ENCODE measurements at regions not wholly inside any gene's neighbourhood (a gene's known extent, or its start where the extent isn't known, plus 50 kb on each side); places are given as distances from the start of the nearest gene placed in this dataset.
"Not testable (repeated sequence)": the region's sequence is repeated elsewhere in the genome, so short reads cannot be mapped to it uniquely, and the experiment has no call there.

DNA sequence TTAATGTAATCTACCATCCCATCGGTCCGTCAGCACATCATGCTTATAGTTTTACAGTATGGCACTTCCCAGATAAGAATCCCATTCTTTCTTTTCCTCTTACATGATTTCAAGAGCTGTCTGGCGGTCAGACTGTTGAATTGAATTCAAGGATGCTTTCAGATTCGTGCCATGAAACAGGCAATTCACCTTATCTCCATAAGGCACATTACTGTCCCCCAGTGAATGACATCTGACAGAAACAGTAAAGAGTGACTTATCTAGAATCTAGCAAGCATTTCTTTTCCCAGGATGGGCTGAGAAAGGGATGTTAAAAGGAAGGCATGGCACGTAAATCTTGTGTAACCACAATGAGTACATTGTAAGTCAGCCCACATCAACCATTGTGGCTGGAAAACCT, 61.1 kb upstream of the SEM1 start:
- DNase-seq = no peak

DNA sequence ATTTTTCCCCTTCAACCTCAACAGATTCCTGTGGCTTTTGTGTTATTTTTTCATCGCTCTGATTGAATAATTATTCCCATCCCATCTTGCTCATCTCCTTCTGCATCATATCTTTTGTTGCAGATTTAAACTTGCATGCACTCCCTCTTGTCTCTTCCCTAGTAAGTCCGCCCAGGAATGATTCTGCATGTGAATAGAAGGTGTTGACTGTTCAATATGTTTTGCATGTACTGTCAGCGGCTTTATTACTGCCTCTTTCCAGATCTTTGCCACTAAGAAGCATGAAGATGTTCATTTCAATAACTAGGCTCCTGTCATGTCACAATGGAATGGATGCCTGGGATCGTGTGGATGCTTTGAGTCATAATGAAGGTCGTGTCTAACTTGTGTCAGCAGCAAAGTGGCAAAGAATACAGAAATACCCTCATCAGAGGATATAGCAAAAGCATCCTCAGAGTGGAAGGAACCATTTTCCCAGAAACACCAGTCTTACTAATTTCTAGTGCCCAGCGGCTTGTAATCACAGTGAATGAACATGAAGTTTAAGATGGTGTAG, 62.6 kb upstream of the SEM1 start:
- no peak for DNase-seq

DNA sequence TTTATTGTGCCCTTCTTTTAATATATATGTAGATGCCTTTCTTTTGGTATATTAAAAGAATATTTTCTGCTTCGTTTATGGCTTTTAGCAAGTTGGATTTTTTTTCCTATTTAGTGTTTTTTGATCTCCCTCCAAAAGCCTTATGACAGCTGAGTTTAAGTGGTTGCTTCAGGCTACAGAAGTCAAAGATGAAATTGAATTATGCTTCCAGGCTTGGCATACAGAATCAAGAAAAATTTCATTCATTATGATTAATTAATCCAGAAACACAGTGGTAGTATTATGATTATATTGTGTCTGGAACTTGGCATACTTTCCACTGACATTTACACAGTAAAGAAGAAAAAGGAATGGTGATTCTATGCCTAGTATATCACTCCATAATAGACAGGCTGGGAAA, 63.8 kb upstream of the SEM1 start:
- no peak for DNase-seq

DNA sequence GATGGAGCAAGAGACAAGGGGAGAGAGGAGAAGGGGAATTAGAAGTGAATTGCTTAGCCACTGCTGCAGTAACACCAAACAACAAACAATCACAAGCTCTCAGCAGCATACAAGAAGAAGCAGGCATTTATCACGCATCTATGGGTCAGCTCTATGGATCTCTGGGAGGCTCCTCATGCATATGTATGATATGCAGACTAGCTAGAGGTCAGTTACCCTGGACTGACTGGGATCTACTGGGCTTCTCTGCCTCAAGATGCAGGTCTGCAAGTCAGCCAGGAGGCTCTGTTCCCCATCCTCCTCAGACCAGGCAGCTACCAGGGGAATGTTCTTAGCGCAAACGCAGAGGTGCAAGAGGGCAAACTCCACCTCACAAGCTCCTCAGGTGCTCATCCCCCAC, 64.7 kb upstream of the SEM1 start:
- DNase-seq = no peak

DNA sequence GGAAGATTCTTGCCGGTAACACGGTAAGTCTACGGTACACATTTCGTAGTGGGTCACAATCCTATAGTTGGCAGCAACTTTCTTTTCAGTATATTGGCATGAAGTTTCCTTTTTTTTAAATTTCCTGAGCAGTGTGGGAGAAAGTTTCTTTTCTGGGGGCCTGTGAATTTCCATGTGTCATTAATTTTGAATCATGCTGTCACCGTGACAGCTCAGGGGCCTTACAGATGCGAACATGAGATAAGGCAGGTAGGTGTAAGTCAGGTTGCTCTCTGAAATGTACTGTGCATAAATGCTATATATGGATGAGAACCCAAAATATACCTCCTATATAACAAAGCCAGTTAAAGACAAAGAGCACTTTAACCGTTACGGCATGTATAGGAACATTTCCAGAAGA, 65.4 kb upstream of the SEM1 start:
- DNase-seq = no peak

DNA sequence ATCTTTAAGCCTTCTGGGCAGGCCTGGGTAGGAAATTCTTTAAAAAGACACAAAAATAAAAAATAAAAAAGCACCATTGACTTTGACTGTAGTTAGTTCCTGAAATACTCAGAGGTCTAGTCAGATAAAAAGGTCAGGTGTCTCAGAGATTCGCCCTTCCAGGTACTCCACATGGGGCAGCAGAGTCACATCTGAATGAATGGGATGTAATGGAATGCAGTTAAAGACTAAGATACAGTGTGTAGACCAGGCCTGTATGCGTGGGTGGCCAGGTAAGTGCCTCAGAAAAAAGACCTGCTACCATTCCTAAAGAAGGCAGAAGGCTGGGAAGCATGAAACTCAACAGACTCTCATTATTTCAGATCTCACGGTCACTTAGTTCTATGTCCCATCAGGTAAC, 68.6 kb upstream of the SEM1 start:
- no peak for DNase-seq

DNA sequence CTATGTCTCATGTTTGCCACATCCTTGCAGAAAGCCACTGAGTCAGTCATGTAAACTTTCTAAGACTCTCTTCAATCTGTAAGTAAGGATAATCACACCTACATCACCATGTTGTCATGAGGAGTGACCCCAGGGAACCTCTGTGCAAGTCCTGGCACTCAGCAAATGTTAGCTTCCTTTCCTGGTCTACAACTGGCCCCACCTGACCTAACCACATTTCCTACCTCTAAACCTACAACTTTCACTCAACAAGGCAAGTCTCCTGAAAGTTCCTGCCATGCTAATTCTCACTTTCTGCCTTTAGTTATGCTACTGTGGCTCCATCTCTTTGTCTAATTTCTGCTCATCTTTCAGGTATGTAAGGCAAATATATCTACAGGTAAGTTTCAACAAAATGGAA, 72.3 kb upstream of the SEM1 start:
- DNase-seq = no peak

DNA sequence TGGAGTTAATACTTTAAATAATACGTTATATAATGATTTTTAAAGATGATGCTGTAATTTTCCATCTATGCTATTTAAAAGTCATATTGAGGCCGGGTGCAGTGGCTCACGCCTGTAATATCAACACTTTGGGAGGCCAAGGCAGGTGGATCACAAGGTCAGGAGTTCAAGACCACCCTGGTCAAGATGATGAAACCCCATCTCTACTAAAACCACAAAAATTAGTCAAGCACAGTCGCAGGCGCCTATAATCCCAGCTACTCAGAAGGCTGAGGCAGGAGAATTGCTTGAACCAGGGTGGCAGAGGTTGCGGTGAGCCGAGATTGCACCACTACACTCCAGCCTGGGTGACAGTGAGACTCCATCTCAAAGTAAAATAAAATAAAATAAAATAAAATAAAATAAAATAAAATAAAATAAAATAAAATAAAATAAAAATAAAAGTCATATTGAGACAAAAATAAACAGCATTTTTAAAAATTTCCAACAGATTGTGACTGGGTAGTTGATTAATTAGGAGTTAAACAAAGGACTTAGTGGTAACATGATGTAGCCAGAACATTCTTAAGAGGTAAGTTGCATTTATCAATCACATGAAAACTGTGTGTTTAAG, 73.1 kb upstream of the SEM1 start:
- DNase-seq = not testable (repeated sequence)

DNA sequence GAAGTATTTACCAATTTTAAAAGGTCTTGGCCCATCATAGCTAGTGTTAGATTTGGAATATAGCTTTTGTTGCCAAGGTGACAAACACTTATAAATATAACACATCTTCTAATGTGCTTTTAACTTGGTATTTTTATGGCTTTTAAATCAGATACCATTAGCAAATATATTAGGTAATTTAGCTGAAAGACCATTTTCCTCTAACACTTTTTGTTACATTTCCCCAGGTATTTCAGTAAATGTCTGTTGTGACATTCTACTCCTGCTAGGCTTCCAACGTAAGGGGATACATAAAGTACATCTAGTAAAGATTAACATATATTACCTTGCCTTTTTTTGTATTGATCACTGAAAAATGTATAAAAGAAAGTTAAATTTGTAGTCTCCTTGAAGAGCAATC, 75.0 kb upstream of the SEM1 start:
- no peak for DNase-seq

DNA sequence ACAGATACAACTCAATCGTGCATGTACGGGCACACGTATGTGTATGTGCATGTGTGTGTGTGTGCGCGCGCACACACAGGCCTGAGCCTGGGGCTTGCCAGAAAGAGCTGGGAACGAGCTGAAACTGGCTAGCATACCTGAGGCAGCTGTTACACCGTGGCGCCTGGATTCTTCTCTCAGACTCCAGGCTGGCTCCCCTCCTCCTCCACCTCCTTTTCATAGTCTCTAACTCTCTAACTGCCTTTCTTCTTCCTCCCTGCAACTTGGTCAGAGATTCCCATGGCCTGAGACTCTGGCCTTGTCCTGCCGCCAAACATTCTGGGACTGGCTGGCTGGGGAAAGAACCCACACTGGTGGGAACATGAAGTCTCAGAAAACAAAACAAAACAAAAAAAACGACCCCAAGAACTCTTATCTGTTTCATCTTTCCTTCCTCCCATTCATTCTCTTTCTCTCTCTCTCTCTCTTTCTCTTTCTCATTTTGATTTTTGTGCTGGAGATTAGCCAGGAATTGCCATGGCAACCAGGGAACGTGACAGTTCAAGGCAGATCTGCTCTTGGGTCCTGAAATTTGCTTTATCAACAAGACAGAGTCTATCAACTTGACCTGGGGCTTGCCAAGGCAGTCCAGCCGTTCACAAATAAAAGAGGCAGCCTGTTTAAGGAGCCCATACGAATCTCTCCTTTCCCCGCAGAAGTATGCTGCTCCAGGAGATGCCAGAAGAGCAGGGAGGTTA, 76.8 kb upstream of the SEM1 start:
- no peak for DNase-seq

DNA sequence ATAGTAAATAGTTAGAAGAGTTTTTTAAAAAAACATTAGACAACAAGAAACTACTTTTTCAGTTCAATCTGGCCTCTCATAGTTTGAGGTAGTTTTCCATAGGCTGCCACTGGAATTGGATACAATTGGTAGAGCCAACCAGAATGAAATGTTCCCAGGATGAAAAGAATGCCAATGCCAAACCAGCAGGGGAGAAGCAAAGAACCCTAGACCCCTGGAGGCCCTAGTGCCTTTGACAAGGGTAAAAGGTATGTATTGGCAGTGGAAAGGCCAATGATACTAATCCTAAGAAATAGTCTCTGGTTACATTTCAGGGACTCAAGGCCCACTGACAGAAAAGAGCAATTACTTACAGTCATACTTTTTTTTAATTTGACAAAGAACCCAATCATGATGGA, 77.4 kb upstream of the SEM1 start:
- no peak for DNase-seq

DNA sequence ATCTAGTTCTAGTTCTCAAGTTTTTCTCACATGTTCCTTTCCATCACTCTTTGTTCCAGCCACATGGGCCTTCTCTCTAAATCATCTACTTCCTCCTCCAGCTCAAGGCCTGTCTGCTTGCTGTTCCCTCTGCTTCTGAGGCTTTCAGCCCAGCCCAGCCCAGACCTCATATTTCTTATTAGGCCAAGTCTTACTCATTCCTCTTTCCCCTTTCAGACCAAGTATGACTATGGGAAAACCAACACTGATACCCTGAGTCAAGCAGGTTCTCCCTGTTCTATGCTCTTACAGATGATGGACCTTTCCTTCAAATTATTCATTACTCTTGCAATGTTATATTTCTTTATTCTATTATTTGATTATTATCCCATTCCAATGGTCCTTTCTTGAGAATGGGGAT, 80.3 kb upstream of the SEM1 start:
- no peak for DNase-seq

DNA sequence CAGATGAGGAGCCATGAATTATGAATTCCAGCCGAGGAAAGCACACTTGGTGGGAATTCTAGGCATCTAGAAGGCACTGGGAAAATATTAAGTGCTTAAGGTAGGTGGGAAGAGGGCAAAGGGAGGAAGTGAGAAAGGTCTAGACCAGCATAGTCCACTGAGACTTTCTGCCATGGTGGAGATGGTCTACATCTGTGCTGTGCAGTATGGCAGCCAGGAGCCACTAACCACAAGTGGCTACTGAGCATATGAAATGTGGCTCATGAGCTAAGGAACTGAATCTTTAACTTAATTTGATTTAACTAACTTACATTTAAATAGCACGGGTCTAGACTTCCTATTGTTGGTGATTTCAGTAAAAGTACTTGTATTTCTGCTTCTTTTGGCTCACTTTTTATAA, 82.5 kb upstream of the SEM1 start:
- DNase-seq = no peak

DNA sequence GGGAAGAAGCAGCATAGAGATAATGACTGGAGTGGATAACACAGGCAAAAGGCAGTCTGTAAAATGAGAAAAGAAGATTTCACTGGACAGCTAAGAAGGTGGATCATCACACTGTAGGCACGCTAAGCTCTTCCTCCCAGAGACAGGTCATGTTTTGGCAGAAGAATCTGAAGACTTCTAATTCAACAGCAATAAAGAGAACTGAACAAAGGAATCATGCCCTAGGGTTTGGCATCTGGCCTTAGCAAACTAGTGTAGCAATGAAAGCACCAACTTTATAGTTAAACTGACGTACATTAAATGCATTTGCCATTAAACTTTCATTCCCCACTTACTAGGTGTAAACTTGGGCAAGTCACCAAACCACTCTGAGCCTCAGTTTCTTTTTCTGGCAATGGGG, 84.4 kb upstream of the SEM1 start:
- no peak for DNase-seq

DNA sequence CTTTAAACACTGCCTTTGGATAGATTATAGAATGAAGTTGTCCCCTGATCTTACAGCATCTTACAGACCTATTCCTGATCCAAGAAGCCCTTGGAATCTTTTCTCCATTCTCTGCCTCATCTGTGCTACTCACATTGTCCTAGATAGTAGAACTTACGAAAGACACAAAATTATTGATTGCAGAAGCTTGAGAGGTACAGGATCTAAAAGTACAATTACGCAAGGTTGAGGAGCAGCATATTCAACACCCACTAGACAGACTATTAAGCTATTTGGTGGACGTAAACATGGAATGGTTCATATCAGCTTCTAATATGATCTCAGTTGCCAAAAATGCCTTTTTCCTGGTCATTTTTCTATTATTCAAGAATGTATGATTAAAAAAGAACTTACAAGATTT, 90.5 kb upstream of the SEM1 start:
- DNase-seq = no peak

DNA sequence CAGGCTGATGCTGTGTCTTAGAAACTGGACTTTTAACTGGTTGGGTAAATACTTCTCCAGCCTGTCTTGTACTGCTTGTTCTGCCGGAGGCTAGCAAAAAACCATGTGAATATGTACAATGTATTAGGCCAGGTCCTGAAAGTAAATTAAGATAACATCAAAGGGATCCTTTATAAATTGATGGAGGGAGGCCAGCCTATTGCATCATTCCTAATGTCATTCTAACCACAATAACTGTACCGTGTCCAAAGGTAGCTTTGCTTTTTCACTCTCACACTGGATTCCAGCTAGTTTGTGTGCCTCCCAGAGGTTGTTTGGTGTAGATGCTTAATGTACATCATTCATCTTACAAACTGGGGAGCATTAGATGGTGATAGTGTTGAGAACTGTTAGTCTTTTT, 91.2 kb upstream of the SEM1 start:
- no peak for DNase-seq

DNA sequence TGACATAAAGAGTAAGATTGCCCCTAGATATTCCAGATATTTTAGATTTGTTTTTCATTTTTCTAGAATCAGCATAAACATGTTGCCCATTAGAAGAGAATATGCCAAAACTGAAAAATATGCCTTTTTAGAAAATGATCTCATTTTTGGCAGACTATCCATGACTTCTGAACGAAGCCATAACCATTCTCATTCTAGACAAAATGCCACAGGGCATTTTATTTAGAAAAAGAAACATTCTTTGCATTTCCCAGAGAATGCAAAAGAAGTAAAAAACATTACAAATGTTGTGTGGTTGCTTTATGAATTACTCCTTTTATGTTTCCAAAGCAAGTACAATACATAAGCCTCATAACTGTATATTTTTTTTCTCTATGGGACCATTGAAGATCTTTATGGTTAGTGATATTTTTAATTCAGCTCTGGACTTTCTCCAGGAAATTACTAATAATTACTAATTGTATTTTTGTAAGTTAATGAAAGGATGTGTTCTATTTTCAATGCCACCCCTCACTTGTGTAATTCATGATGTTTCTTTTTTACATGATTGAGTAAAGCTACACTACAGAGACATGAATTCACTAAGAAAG, 109.6 kb upstream of the SEM1 start:
- no peak for DNase-seq

DNA sequence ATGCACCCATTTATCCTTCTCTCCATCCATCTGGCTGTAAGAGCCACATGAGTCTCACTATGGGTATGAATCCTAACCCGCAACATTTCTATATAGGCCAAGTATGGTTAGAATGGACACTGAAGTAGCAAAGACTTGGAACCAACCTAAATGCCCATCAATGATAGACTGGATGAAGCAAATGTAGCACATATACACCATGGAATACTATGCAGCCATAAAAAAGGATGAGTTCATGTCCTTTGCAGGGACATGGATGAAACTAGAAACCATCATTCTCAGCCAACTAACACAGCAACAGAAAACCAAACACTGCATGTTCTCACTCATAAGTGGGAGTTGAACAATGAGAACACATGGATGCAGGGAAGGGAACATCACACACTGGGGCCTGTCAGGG, 111.5 kb upstream of the SEM1 start:
- DNase-seq = not testable (repeated sequence)

DNA sequence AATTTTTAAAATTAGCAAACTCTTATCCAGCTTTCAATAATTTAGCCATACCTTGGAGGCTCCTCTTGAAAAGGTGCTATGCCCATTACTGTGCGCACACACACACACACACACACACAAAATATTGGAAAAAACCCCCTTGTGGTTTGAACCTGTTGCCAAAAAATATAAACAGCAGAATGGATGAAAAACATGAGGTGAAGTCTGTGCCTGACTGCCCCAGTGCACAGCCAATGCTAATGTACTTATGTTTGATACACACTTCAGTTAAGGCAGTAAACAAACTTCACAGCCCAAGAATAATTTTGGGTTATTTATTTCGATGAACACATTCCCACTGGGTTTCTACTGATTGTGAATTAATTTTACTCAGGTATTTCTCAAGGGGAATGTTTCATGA, 113.2 kb upstream of the SEM1 start:
- no peak for DNase-seq

DNA sequence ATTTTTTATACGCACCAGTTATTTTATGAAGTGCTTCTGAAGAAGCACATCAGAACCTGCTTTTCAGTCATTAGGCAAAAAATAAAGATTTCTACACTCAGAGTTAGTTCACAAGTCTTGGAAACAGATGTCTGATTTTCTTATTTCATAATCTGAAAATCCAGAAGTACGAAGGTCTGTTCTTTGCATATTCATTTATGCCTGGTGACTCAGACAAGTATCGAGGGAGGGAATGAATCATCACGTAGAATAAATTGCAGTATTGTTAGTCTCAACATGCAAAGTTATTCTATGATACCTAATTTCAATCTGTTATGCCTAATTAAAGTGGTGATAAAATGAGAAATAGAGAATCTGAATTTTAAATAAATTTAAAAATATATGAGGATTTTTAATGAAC, 113.6 kb upstream of the SEM1 start:
- no peak for DNase-seq

DNA sequence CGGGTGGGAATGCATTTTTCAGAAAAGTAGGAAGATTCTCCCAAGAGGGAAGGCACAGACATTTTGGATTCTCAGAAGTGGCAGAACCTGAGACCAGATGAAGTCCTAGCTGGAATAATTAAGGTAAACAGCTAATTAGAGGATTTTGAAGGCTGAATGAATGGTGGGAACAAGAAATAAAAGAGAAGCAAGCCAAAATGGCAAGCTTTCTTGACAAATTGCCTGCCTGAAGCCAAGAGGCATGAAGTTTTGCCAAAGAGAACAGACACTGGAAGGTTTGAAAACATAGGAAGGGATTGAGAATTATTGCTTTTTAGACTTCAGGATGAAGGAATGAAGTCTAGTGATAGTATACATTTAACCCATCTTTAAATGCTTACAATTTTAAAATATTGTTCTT, 115.0 kb upstream of the SEM1 start:
- no peak for DNase-seq

DNA sequence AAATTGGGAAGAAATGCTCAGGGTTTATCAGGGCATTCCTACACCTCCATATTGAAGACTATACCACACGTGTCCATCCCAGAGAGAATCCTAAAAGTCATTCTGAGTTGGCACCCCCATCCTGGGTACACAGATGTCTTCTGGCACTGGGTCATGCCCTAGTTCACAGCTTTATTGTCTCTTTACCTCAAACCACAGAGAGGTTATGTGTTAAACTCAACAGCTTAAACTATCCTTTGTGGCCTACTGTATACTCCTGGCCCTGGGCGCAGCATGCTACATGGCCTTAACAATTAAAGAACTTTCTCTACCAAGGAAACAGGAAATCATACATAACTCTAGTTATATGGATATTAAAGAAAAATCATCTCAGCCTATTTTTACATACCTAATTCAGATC, 115.6 kb upstream of the SEM1 start:
- DNase-seq = no peak

DNA sequence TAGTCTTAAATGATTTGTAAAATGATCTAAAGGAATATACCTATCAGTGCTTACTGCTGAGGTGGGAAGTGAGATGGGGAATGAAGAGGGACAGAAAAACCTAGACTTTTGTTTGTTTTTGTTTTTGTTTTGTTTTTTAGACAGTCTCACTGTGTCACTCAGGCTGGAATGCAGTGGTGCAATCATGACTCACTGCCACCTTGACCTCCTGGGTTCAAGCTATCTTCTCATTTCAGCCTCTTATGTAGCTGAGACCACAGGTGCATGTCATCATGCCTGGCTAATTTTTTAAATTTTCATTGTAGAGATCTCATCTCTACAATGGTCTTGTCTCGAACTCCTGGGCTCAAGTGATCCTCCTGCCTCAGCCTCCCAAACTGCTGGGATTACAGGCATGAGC, 116.4 kb upstream of the SEM1 start:
- DNase-seq = no peak

DNA sequence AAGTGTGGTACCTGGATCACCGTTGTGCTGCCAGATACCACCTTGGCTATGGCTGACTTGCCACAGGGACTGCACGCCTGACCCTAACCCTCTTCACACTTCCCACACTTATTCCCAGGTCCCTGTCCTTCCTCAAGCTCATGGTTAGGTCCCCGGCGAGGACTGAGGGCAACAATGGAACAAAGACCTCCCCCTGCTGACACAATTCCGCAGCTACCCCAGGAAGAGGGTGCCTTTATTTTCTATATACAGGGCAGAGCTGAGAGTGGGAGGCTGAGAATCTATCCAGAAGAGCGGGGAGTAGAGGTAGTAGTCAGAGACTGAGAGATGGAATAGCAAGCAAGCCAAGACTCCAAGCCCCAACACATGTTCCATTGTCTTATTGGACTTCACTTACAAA, 118.1 kb upstream of the SEM1 start:
- DNase-seq = no peak

All from central memory CD4-positive, alpha-beta T cell (primary cell).